ENCODE measurements at regions not wholly inside any gene's neighbourhood (a gene's known extent, or its start where the extent isn't known, plus 50 kb on each side); places are given as distances from the start of the nearest gene placed in this dataset.
"Not testable (repeated sequence)": the region's sequence is repeated elsewhere in the genome, so short reads cannot be mapped to it uniquely, and the experiment has no call there.

- no peak for DNase-seq
Observed at GRCh38 chr22:23393721-23394320, 186.3 kb downstream of the IGLL1 start.

- not testable (repeated sequence) for DNase-seq
Observed at GRCh38 chr22:23393199-23393598, 186.9 kb downstream of the IGLL1 start.

- DNase-seq: no peak
Observed at GRCh38 chr22:23392420-23393121, 187.5 kb downstream of the IGLL1 start.

- no peak for DNase-seq
Observed at GRCh38 chr22:23391022-23391421, 189.1 kb downstream of the IGLL1 start.

- DNase-seq: no peak
Observed at GRCh38 chr22:23389271-23390071, 190.6 kb downstream of the IGLL1 start.

- no peak for DNase-seq
Observed at GRCh38 chr22:23388517-23388890, 191.6 kb downstream of the IGLL1 start.

GRCh38 chr22:23387827-23388516 lies 192.1 kb downstream of the IGLL1 start:
- no peak for DNase-seq

GRCh38 chr22:23386822-23387580 lies 193.1 kb downstream of the IGLL1 start:
- no peak for DNase-seq

GRCh38 chr22:23385678-23386631 lies 194.1 kb downstream of the IGLL1 start:
- peak; percentile 66 for DNase-seq

- no peak for DNase-seq
Observed at GRCh38 chr22:23384923-23385677, 195.0 kb downstream of the IGLL1 start.

- DNase-seq: no peak
Observed at GRCh38 chr22:23384431-23384830, 195.7 kb downstream of the IGLL1 start.

GRCh38 chr22:23383491-23384361 lies 196.4 kb downstream of the IGLL1 start:
- DNase-seq: peak; percentile 45

GRCh38 chr22:23382428-23383218 lies 197.5 kb downstream of the IGLL1 start:
- no peak for DNase-seq

GRCh38 chr22:23381661-23382427 lies 198.2 kb downstream of the IGLL1 start:
- DNase-seq: no peak

- DNase-seq: no peak
Observed at GRCh38 chr22:23380911-23381310, 199.2 kb downstream of the IGLL1 start.

GRCh38 chr22:23380230-23380573 lies 199.9 kb downstream of the IGLL1 start:
- no peak for DNase-seq

- not testable (repeated sequence) for DNase-seq
Observed at GRCh38 chr22:23379540-23380229, 199.4 kb downstream of the BCR start.

Measured in NCI-H1092 (cell line).